DOHH2 (cell line): ENCODE measurements at regions not wholly inside any gene's neighbourhood (a gene's known extent, or its start where the extent isn't known, plus 50 kb on each side); places are given as distances from the start of the nearest gene placed in this dataset.

Experiments used
- H3F3A ChIP-seq: fragments of 200-600 bp; sonication (generic), shearing (Covaris generic); 2 replicates; pipeline ENCODE4 v1.6.0; 2016; ENCODE audit warnings: antibody characterized with exemption, mild to moderate bottlenecking; ENCODE audit not compliant: control insufficient read depth, insufficient read depth
- H3K27ac ChIP-seq: fragments of 200-600 bp; sonication (generic); 2 replicates; pipeline ENCODE4 v1.5.1; 2014; ENCODE audit warnings: low read depth, mild to moderate bottlenecking, low read length, moderate library complexity
- H3K27me3 ChIP-seq: fragments of 200-600 bp; sonication (generic); 2 replicates; pipeline ENCODE4 v1.6.1; 2014; ENCODE audit warnings: mild to moderate bottlenecking, low read length, mixed read lengths; ENCODE audit not compliant: control insufficient read depth
- H3K36me3 ChIP-seq: fragments of 200-600 bp; sonication (generic); 2 replicates; pipeline ENCODE4 v1.6.1; 2014; ENCODE audit warnings: mild to moderate bottlenecking, low read length, moderate library complexity, mixed read lengths; ENCODE audit not compliant: control insufficient read depth
- H3K4me1 ChIP-seq: fragments of 200-600 bp; sonication (generic); 2 replicates; pipeline ENCODE4 v1.6.1; 2014; ENCODE audit warnings: mild to moderate bottlenecking, low read length, mixed read lengths; ENCODE audit not compliant: control insufficient read depth
- H3K4me2 ChIP-seq: fragments of 200-600 bp; sonication (generic); 2 replicates; pipeline ENCODE4 v1.6.0; 2014; ENCODE audit warnings: mild to moderate bottlenecking, low read length, moderate library complexity
- H3K4me3 ChIP-seq: fragments of 200-600 bp; sonication (generic); 2 replicates; pipeline ENCODE4 v1.5.1; 2014; ENCODE audit warnings: mild to moderate bottlenecking, low read length, mixed read lengths
- H3K79me2 ChIP-seq: fragments of 200-600 bp; sonication (generic); 2 replicates; pipeline ENCODE4 v1.6.1; 2014; ENCODE audit warnings: mild to moderate bottlenecking, low read length, mixed read lengths; ENCODE audit not compliant: control insufficient read depth
- H3K9me2 ChIP-seq: fragments of 200-600 bp; sonication (generic); replicated peaks from 2 replicates; pipeline ENCODE4 v1.6.1; 2014; ENCODE audit warnings: mild to moderate bottlenecking, low read length, mixed read lengths; ENCODE audit not compliant: control insufficient read depth
- H3K9me3 ChIP-seq: fragments of 200-600 bp; sonication (generic); 2 replicates; pipeline ENCODE4 v1.6.1; 2014; ENCODE audit warnings: antibody characterized with exemption, low read length, mixed read lengths; ENCODE audit not compliant: control insufficient read depth, insufficient read depth
- H4K20me1 ChIP-seq: fragments of 200-600 bp; sonication (generic); 2 replicates; pipeline ENCODE4 v1.6.0; 2014; ENCODE audit warnings: low read depth, mild to moderate bottlenecking, antibody characterized with exemption, low read length, moderate library complexity; ENCODE audit not compliant: control insufficient read depth, insufficient read depth
- CTCF ChIP-seq: fragments of 200-600 bp; sonication (generic); IDR thresholded peaks from one replicate; pipeline ENCODE4 v1.5.1; 2014; ENCODE audit warnings: antibody characterized with exemption, mild to moderate bottlenecking, low read depth, low read length; ENCODE audit not compliant: poor library complexity, severe bottlenecking
- EZH2phosphoT487 ChIP-seq: fragments of 200-600 bp; sonication (generic); IDR thresholded peaks from 2 replicates; pipeline ENCODE4 v1.6.1; 2017; ENCODE audit warnings: borderline replicate concordance, mild to moderate bottlenecking, antibody characterized with exemption, low read length, moderate library complexity, mixed read lengths

GRCh38 chr5:54829102-54829501 is 156.3 kb downstream of the ESM1 start:
- Histone ChIP-seq H3K4me3 (no peak overlapping the region), H3K9me3 (no peaks in the 10 kb centered on the region), H3K36me3 (no peaks in the 10 kb centered on the region), H3K27ac (no peak overlapping the region), H3F3A (no peaks in the 10 kb centered on the region), H4K20me1 (no peaks in the 10 kb centered on the region), H3K27me3 (peaks cover 7% of the 10 kb centered on the region; the same call in 1 of the 2 replicates), H3K4me1 (no peaks in the 10 kb centered on the region), H3K79me2 (no peaks in the 10 kb centered on the region), H3K9me2 (no peaks in the 10 kb centered on the region), H3K4me2 (no peak overlapping the region)
- no peak for TF ChIP-seq EZH2phosphoT487
- no peak for TF ChIP-seq CTCF

GRCh38 chr5:54828151-54828550 is 157.2 kb downstream of the ESM1 start:
- Histone ChIP-seq H3K27ac (no peak overlapping the region), H3K27me3 (peaks cover 7% of the 10 kb centered on the region; the same call in 1 of the 2 replicates), H3K4me2 (no peak overlapping the region), H3K79me2 (no peaks in the 10 kb centered on the region), H3K4me3 (no peak overlapping the region), H3K4me1 (no peaks in the 10 kb centered on the region), H3F3A (no peaks in the 10 kb centered on the region), H3K9me3 (no peaks in the 10 kb centered on the region), H4K20me1 (no peaks in the 10 kb centered on the region), H3K36me3 (no peaks in the 10 kb centered on the region), H3K9me2 (no peaks in the 10 kb centered on the region)
- no peak for TF ChIP-seq EZH2phosphoT487
- no peak for TF ChIP-seq CTCF

- H3K27ac ChIP-seq: no peak overlapping the region
- no peaks in the 10 kb centered on the region for H3K4me1 ChIP-seq
- no peak overlapping the region for H3K4me2 ChIP-seq
- H3F3A ChIP-seq: no peaks in the 10 kb centered on the region
- H3K27me3 ChIP-seq: no peaks in the 10 kb centered on the region
- H3K9me3 ChIP-seq: no peaks in the 10 kb centered on the region
- no peaks in the 10 kb centered on the region for H3K9me2 ChIP-seq
- H4K20me1 ChIP-seq: no peaks in the 10 kb centered on the region
- no peaks in the 10 kb centered on the region for H3K36me3 ChIP-seq
- TF ChIP-seq EZH2phosphoT487: no peak
- TF ChIP-seq CTCF: no peak
- no peak overlapping the region for H3K4me3 ChIP-seq
- H3K79me2 ChIP-seq: no peaks in the 10 kb centered on the region
Measured at GRCh38 chr5:54825005-54825404, 160.4 kb downstream of the ESM1 start.

DNA sequence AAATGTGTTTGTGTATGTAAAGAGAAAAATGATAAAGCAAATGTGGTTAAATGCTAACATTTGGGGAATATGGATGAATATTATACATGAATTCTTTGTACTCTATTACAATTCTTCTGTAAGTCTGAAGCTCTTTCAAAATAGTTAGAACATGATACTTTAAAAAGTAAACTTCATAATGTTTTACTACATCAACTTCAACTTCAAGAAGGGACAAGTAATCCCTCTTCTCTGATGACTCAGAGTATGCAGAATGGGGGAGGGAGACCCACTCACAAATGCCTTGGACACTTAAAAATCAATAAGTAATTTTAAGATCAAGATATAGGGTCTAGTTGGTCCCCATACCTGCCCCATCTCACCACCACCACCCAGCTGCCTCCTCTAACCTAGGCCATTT is 162.4 kb downstream of the ESM1 start:
- no peaks in the 10 kb centered on the region for H3K36me3 ChIP-seq

More for the DNA sequence above, 162.4 kb downstream of the ESM1 start:
- H3K79me2 ChIP-seq: no peaks in the 10 kb centered on the region
- H3K4me1 ChIP-seq: no peaks in the 10 kb centered on the region
- H3K27me3 ChIP-seq: no peaks in the 10 kb centered on the region
- no peak overlapping the region for H3K4me3 ChIP-seq
- no peaks in the 10 kb centered on the region for H3K9me2 ChIP-seq
- no peaks in the 10 kb centered on the region for H3F3A ChIP-seq
- no peaks in the 10 kb centered on the region for H4K20me1 ChIP-seq
- TF ChIP-seq CTCF (no peak), EZH2phosphoT487 (no peak)
- no peak overlapping the region for H3K4me2 ChIP-seq
- no peaks in the 10 kb centered on the region for H3K9me3 ChIP-seq
- H3K27ac ChIP-seq: no peak overlapping the region
